ENCODE measurements at regions not wholly inside any gene's neighbourhood (a gene's known extent, or its start where the extent isn't known, plus 50 kb on each side); places are given as distances from the start of the nearest gene placed in this dataset.
A peak's percentile ranks its signal among the peaks of the same experiment; 100 is the strongest.

GRCh38 chr2:64865073-64865830 lies 123.9 kb upstream of the SLC1A4 start:
- TF ChIP-seq CTCF (IDR thresholded peaks at IDR 0.05), result peak in 5 of 6 experiments; percentile 17 to 97 (median 96)
- peak in 1 of 2 donors; percentile 32 for TF ChIP-seq POLR2A (IDR thresholded peaks at IDR 0.05)
